D721Med (cell line): ENCODE measurements at regions not wholly inside any gene's neighbourhood (a gene's known extent, or its start where the extent isn't known, plus 50 kb on each side); places are given as distances from the start of the nearest gene placed in this dataset.

Source experiments
- DNase-seq: peaks from one replicate; pipeline ENCODE4 v3.0.0; 2011; ENCODE audit warnings: low spot score; ENCODE audit not compliant: insufficient read length
- FAIRE-seq: peaks from 2 replicates; lab custom pipeline; 2011; peaks lifted over from hg19 to GRCh38; lab: Jason Lieb, UNC
- TF ChIP-seq, protein P1 (sequence below): IDR thresholded peaks from 2 replicates; pipeline ENCODE4 v1.5.1; 2012; ENCODE audit warnings: mild to moderate bottlenecking, control low read depth; ENCODE audit not compliant: insufficient read depth; ENCODE audit errors: missing control alignments

DNA sequence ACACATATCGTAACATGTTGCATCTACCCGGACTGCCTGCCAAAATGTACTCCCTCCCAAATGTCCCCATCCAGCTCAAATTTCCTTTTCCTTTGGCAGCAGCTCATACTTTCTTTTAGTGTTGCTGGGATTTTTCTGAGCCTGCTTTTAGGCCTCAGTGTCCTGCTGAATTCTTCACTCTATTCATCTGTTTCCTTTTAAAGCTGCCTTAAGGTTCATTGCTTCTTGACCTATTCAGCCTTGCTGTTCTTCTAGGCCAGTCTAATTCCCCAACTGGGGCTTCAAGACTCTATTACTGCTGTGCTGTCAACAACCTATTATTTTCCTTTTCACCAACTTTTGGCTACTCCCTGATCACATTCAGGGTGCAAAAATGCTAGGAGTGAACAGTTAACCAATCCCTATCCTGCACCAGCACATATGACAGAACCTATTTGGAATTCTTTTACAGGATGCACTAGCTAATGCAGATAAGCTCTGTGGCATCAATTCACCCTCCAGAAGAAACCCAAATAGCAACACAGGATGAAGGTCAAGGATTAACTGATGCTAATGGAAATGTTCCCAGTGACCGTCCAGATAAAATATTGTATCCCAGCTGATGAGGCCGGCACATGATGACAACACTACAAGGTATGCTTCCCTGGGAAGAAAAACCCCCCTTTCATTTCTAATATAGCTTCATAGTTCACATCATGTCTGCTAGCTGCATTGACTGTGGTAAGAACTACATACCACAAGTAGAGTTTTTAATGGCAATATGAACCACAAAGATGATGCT is 114.7 kb upstream of the TTC29 start:
- FAIRE-seq (no peak), DNase-seq (no peak)
- TF ChIP-seq, protein P1, sequence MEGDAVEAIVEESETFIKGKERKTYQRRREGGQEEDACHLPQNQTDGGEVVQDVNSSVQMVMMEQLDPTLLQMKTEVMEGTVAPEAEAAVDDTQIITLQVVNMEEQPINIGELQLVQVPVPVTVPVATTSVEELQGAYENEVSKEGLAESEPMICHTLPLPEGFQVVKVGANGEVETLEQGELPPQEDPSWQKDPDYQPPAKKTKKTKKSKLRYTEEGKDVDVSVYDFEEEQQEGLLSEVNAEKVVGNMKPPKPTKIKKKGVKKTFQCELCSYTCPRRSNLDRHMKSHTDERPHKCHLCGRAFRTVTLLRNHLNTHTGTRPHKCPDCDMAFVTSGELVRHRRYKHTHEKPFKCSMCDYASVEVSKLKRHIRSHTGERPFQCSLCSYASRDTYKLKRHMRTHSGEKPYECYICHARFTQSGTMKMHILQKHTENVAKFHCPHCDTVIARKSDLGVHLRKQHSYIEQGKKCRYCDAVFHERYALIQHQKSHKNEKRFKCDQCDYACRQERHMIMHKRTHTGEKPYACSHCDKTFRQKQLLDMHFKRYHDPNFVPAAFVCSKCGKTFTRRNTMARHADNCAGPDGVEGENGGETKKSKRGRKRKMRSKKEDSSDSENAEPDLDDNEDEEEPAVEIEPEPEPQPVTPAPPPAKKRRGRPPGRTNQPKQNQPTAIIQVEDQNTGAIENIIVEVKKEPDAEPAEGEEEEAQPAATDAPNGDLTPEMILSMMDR, result no peak

DNA sequence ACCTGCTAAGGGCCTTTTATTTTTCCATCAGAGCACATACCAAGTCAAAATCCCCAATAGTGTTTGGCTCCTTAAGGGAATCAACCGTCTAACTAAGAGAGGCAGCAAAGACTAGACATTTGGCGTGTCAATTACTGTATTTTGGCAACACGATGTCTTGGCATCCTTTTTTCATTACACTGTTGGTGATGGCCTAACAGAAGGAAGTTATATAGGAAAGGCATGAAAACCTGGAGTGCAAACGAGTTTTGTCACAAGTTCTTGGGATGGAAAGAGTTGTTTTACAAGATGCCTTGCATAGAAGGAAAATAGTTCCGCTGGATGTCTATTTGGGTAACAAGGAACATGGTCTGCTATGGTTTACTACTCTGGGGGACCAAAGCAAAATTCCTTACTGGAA is 119.2 kb upstream of the TTC29 start:
- TF ChIP-seq, protein P1, result no peak
- DNase-seq (no peak), FAIRE-seq (no peak)

DNA sequence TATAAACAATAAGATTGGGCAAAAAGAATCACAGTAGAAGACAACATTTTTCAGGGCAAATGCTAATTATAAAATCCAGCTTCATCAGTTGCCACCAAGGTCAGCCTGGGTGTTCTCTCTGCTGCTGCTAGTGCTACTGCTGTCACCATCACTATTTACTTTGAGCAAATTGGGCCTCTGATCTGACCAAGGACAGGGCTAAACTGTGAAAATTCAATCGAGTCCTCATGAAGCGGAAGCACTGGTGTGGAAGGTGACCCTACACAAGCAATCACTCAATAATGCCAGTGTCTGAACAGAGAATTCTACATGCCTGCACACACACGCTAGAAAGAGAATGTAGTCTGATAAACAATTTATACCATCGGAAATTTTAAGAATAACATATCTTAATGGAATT is 122.9 kb upstream of the TTC29 start:
- DNase-seq (no peak), FAIRE-seq (no peak)
- TF ChIP-seq, protein P1, result no peak

DNA sequence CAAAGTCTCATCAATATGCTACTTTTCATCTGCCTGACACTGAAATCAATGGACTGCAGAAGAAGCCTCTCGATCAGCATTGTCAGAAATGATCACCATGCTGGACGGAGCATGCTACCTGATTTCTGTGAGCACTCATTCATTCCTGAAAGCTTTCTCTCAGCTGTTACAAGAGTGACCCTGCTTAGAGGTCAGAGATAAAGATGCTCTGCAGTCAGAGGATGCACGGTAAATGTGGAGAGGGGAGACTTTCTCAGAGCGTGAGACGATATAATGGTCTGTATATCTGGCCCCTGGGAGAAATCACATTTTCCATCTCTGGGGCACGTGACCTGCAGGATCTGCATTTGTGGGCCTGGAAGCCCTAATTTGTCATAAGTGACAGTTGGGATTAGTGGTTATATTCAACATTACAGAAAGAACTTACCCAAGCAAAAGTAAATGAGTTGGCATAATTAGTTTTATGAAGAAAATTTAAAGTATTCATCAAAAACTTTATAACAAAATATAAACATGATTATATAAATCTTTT is 125.6 kb upstream of the TTC29 start:
- DNase-seq, result no peak
- TF ChIP-seq, protein P1, result no peak
- no peak for FAIRE-seq

DNA sequence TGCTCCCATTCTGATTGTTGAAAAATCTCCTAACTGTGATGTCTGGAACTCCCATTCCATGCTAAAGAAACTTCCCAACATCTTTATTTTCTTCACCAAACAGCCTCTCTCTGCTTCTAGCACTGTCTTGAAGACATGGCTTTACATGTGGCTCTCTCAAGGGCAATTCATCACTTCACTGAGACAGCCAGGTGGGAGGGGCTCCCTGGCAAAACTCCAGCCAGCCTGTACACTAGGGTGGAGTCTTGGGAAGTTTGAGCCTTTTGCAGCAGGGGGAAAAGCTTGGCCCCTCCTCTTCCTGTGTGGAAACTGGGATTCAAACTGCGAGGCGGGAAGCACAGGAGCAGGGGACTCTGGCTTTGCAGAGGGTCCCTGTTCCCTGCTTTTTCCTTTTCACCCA is 130.5 kb upstream of the TTC29 start:
- no peak for DNase-seq
- TF ChIP-seq, protein P1, result no peak
- no peak for FAIRE-seq

DNA sequence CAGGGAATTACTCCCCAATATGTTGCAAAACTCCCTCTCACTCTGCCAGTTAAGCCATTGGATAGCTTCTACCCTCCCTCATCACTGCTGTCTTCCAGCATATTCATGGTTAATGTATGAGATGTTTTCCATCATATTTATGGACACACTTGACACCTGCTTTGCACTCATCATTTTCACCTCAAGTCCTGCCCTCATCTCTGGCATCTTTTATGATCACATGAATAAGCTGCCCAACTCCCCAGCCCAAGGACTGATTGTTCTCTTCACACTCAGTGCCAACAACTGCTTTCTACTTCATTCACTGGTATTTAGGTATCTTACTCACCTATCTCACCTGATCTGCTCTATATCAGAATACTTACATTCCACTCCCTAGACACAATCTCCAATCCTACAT is 131.1 kb upstream of the TTC29 start:
- TF ChIP-seq, protein P1, result no peak
- DNase-seq (no peak), FAIRE-seq (no peak)

DNA sequence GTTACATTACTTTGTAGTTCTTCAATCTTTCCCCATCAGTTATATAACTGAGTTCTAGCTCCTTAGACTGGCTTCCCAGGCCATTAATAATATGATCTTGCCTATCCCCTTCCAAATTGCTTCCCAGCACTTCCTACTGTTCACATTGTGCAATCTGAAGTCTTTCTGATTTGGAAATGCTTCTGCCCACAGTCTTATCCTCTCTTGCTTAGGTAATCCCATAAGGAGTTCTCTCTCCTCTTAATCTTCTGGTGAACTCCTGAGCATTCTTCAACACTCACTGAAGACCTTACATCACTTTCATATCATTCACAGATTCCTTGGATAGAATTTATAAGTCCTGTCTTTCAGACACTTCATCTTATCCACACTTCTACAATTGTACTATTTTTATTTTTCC is 132.7 kb upstream of the TTC29 start:
- FAIRE-seq, result no peak
- TF ChIP-seq, protein P1, result no peak
- no peak for DNase-seq
